Astrocyte (in vitro differentiated cells and primary cell): ENCODE measurements at regions not wholly inside any gene's neighbourhood (a gene's known extent, or its start where the extent isn't known, plus 50 kb on each side); places are given as distances from the start of the nearest gene placed in this dataset.

Source experiments
- CTCF ChIP-seq: IDR thresholded peaks from 2 replicates; pipeline ENCODE4 v1.5.1; 2011; ENCODE audit warnings: low read depth, mild to moderate bottlenecking, inconsistent platforms, low read length, moderate library complexity; ENCODE audit not compliant: insufficient read depth
- EZH2 ChIP-seq: IDR thresholded peaks from 2 replicates; pipeline ENCODE4 v1.6.1; 2012; ENCODE audit warnings: mild to moderate bottlenecking, low read length, inconsistent platforms; ENCODE audit not compliant: insufficient read depth

- TF ChIP-seq CTCF (no peak), EZH2 (no peak)
These were observed 88.3 kb upstream of the MBOAT2 start for GRCh38 chr2:9091811-9092210.
